Osteoblast (primary cell): ENCODE measurements at regions not wholly inside any gene's neighbourhood (a gene's known extent, or its start where the extent isn't known, plus 50 kb on each side); places are given as distances from the start of the nearest gene placed in this dataset.
A peak's percentile ranks its signal among the peaks of the same experiment; 100 is the strongest.

Experiments used
- DNase-seq: peaks from one replicate; pipeline ENCODE4 v3.0.0; 2011; ENCODE audit warnings: low spot score, mixed read lengths; ENCODE audit not compliant: insufficient read length; ENCODE audit errors: missing footprints
- H2AFZ ChIP-seq: 2 replicates; pipeline ENCODE4 v1.6.0; 2011; ENCODE audit warnings: mild to moderate bottlenecking, low read length
- H3K27ac ChIP-seq: 2 replicates; pipeline ENCODE4 v1.5.1; 2011; ENCODE audit warnings: mild to moderate bottlenecking, low read depth, low read length, moderate library complexity
- H3K27me3 ChIP-seq: 2 replicates; pipeline ENCODE4 v1.6.0; 2012; ENCODE audit warnings: mild to moderate bottlenecking, control low read depth, inconsistent platforms, low read length, moderate library complexity; ENCODE audit not compliant: insufficient read depth
- H3K36me3 ChIP-seq: 2 replicates; pipeline ENCODE4 v1.5.1; 2011; ENCODE audit warnings: mild to moderate bottlenecking, low read length, control low read depth, moderate library complexity; ENCODE audit not compliant: insufficient read depth
- H3K4me1 ChIP-seq: 2 replicates; pipeline ENCODE4 v1.5.1; 2011; ENCODE audit warnings: mild to moderate bottlenecking, low read length, control low read depth, moderate library complexity; ENCODE audit not compliant: insufficient read depth
- H3K4me2 ChIP-seq: 2 replicates; pipeline ENCODE4 v1.6.0; 2011; ENCODE audit warnings: mild to moderate bottlenecking, low read length; ENCODE audit not compliant: insufficient read depth
- H3K4me3 ChIP-seq: fragments of 200-600 bp; sonication (generic); 3 replicates; pipeline ENCODE4 v1.5.1; 2012; ENCODE audit warnings: mild to moderate bottlenecking, low read length, inconsistent platforms; ENCODE audit not compliant: insufficient read depth
- H3K79me2 ChIP-seq: 2 replicates; pipeline ENCODE4 v1.6.0; 2012; ENCODE audit warnings: mild to moderate bottlenecking, low read length, control low read depth, inconsistent platforms; ENCODE audit not compliant: insufficient read depth
- H3K9me3 ChIP-seq: 2 replicates; pipeline ENCODE4 v1.5.1; 2011; ENCODE audit warnings: low read depth, low read length, control low read depth
- H4K20me1 ChIP-seq: 2 replicates; pipeline ENCODE4 v1.6.0; 2012; ENCODE audit warnings: mild to moderate bottlenecking, low read length, control low read depth; ENCODE audit not compliant: insufficient read depth
- CTCF ChIP-seq: IDR thresholded peaks from 2 replicates; pipeline ENCODE4 v1.5.1; 2011; ENCODE audit warnings: mild to moderate bottlenecking, low read depth, low read length, moderate library complexity; ENCODE audit errors: extremely low read depth

- no peaks in the 10 kb centered on the region for H4K20me1 ChIP-seq
- DNase-seq: no peak
- no peak overlapping the region for H2AFZ ChIP-seq
- H3K4me1 ChIP-seq: peaks cover 15% of the 10 kb centered on the region
- no peak overlapping the region for H3K4me3 ChIP-seq
- no peaks in the 10 kb centered on the region for H3K36me3 ChIP-seq
- H3K27ac ChIP-seq: no peak overlapping the region
- TF ChIP-seq CTCF: no peak
- no peaks in the 10 kb centered on the region for H3K9me3 ChIP-seq
- H3K4me2 ChIP-seq: no peak overlapping the region
- H3K79me2 ChIP-seq: no peaks in the 10 kb centered on the region
- peaks cover 32% of the 10 kb centered on the region for H3K27me3 ChIP-seq
These were observed 189.7 kb downstream of the SHQ1 start for GRCh38 chr3:72658466-72659100.

- Histone ChIP-seq H3K36me3 (no peaks in the 10 kb centered on the region), H3K4me2 (no peak overlapping the region), H3K4me1 (peaks cover 9% of the 10 kb centered on the region), H2AFZ (no peak overlapping the region), H3K9me3 (no peaks in the 10 kb centered on the region), H4K20me1 (no peaks in the 10 kb centered on the region), H3K27me3 (peaks cover 39% of the 10 kb centered on the region), H3K4me3 (no peak overlapping the region), H3K79me2 (no peaks in the 10 kb centered on the region), H3K27ac (no peak overlapping the region)
- no peak for DNase-seq
- no peak for TF ChIP-seq CTCF
These were observed 190.6 kb downstream of the SHQ1 start for GRCh38 chr3:72657666-72658065.

- no peaks in the 10 kb centered on the region for H3K36me3 ChIP-seq
- H3K4me2 ChIP-seq: peak overlapping the region; percentile 24
- H3K4me3 ChIP-seq: no peak overlapping the region
These were observed 192.5 kb downstream of the SHQ1 start for GRCh38 chr3:72655723-72656122.

GRCh38 chr3:72655131-72655551 is 193.1 kb downstream of the SHQ1 start:
- H3K4me2 ChIP-seq: peak overlapping the region; percentile 24
- H2AFZ ChIP-seq: no peak overlapping the region

More at GRCh38 chr3:72655723-72656122, 192.5 kb downstream of the SHQ1 start:
- no peaks in the 10 kb centered on the region for H4K20me1 ChIP-seq
- H3K9me3 ChIP-seq: no peaks in the 10 kb centered on the region
- no peaks in the 10 kb centered on the region for H3K79me2 ChIP-seq
- TF ChIP-seq CTCF: no peak
- no peak overlapping the region for H2AFZ ChIP-seq
- no peak for DNase-seq
- H3K4me1 ChIP-seq: peaks cover 2% of the 10 kb centered on the region
- no peak overlapping the region for H3K27ac ChIP-seq
- peaks cover 45% of the 10 kb centered on the region for H3K27me3 ChIP-seq

More at GRCh38 chr3:72655131-72655551, 193.1 kb downstream of the SHQ1 start:
- Histone ChIP-seq H4K20me1 (no peaks in the 10 kb centered on the region), H3K79me2 (no peaks in the 10 kb centered on the region), H3K27ac (no peak overlapping the region), H3K4me3 (peak overlapping the region; percentile 15), H3K27me3 (peaks cover 49% of the 10 kb centered on the region), H3K36me3 (no peaks in the 10 kb centered on the region), H3K4me1 (no peaks in the 10 kb centered on the region), H3K9me3 (no peaks in the 10 kb centered on the region)
- DNase-seq: no peak
- TF ChIP-seq CTCF: no peak
